ENCODE measurements at regions not wholly inside any gene's neighbourhood (a gene's known extent, or its start where the extent isn't known, plus 50 kb on each side); places are given as distances from the start of the nearest gene placed in this dataset.

GRCh38 chr2:64905338-64906024 lies 83.7 kb upstream of the SLC1A4 start:
- CTCF ChIA-PET, result no interaction called here
- no peaks in the 10 kb centered on the region for H3K9me3 ChIP-seq (ENCODE audit: low read length)
- no peak overlapping the region for H3K27ac ChIP-seq (ENCODE audit: low read length)
- no peaks in the 10 kb centered on the region for H3K79me2 ChIP-seq (ENCODE audit: low read length)
- no peak for TF ChIP-seq CTCF (conservative IDR thresholded peaks at IDR 0.05; ENCODE audit: low read depth, low read length)
- TF ChIP-seq EZH2 (IDR thresholded peaks at IDR 0.05; ENCODE audit: low read length, unreplicated experiment), result no peak
- no peak for TF ChIP-seq EZH2phosphoT487 (IDR thresholded peaks at IDR 0.05; ENCODE audit: borderline replicate concordance, low read length)
- no peak overlapping the region for H3K4me3 ChIP-seq (ENCODE audit: low read length)
- H2AFZ ChIP-seq (ENCODE audit: low read length), result no peak overlapping the region
- no peaks in the 10 kb centered on the region for H3K4me1 ChIP-seq (ENCODE audit: insufficient read depth, low read length)
- no peaks in the 10 kb centered on the region for H3K27me3 ChIP-seq (ENCODE audit: low read length)
- no peak for ATAC-seq
- intact Hi-C loops (cut with micrococcal nuclease), result no loop called here
- no peaks in the 10 kb centered on the region for H3F3A ChIP-seq (ENCODE audit: low read length, unreplicated experiment)
- no peak overlapping the region for H3K9ac ChIP-seq (ENCODE audit: low read length)
- no peaks in the 10 kb centered on the region for H3K36me3 ChIP-seq (ENCODE audit: low read depth, low read length)
- POLR2A ChIA-PET (ENCODE audit: unreplicated experiment), result no interaction called here
- H3K9me2 ChIP-seq (replicated peaks; ENCODE audit: low read length), result no peaks in the 10 kb centered on the region
- no peak overlapping the region for H3K4me2 ChIP-seq (ENCODE audit: low read length)
- H4K20me1 ChIP-seq (ENCODE audit: low read length), result no peaks in the 10 kb centered on the region
- no TSS peak for BruUV-seq (replicated peaks)
- DNase-seq, result no peak

- no peaks in the 10 kb centered on the region for H3K27me3 ChIP-seq (ENCODE audit: low read length)
- TF ChIP-seq EZH2phosphoT487 (IDR thresholded peaks at IDR 0.05; ENCODE audit: borderline replicate concordance, low read length) (no peak), CTCF (conservative IDR thresholded peaks at IDR 0.05; ENCODE audit: low read depth, low read length) (no peak)
- H3K4me1 ChIP-seq (ENCODE audit: insufficient read depth, low read length), result no peaks in the 10 kb centered on the region
- ChIA-PET CTCF (no interaction called here), POLR2A (ENCODE audit: unreplicated experiment) (no interaction called here)
- H3K4me2 ChIP-seq (ENCODE audit: low read length), result no peak overlapping the region
- H3K27ac ChIP-seq (ENCODE audit: low read length), result no peak overlapping the region
- no peaks in the 10 kb centered on the region for H4K20me1 ChIP-seq (ENCODE audit: low read length)
- no peaks in the 10 kb centered on the region for H3K79me2 ChIP-seq (ENCODE audit: low read length)
- H3K9ac ChIP-seq (ENCODE audit: low read length), result no peak overlapping the region
- intact Hi-C loops (cut with micrococcal nuclease), result no loop called here
- no peak overlapping the region for H3K4me3 ChIP-seq (ENCODE audit: low read length)
- DNase-seq (no peak), ATAC-seq (no peak)
- no peaks in the 10 kb centered on the region for H3K36me3 ChIP-seq (ENCODE audit: low read depth, low read length)
- H3F3A ChIP-seq (ENCODE audit: low read length, unreplicated experiment), result no peaks in the 10 kb centered on the region
- H3K9me2 ChIP-seq (replicated peaks; ENCODE audit: low read length), result no peaks in the 10 kb centered on the region
- no TSS peak for BruUV-seq (replicated peaks)
- no peaks in the 10 kb centered on the region for H3K9me3 ChIP-seq (ENCODE audit: low read length)
- no peak overlapping the region for H2AFZ ChIP-seq (ENCODE audit: low read length)
These were observed 82.2 kb upstream of the SLC1A4 start for GRCh38 chr2:64906853-64907536.

GRCh38 chr2:64908406-64908805 lies 80.8 kb upstream of the SLC1A4 start:
- Histone ChIP-seq H4K20me1 (ENCODE audit: low read length) (no peaks in the 10 kb centered on the region), H3K79me2 (ENCODE audit: low read length) (no peaks in the 10 kb centered on the region), H3K9me3 (ENCODE audit: low read length) (no peaks in the 10 kb centered on the region), H3F3A (ENCODE audit: low read length, unreplicated experiment) (no peaks in the 10 kb centered on the region), H3K4me2 (ENCODE audit: low read length) (no peak overlapping the region), H3K27me3 (ENCODE audit: low read length) (no peaks in the 10 kb centered on the region), H3K4me3 (ENCODE audit: low read length) (no peak overlapping the region), H3K9ac (ENCODE audit: low read length) (no peak overlapping the region), H3K9me2 (replicated peaks; ENCODE audit: low read length) (no peaks in the 10 kb centered on the region), H3K27ac (ENCODE audit: low read length) (no peak overlapping the region), H3K4me1 (ENCODE audit: insufficient read depth, low read length) (no peaks in the 10 kb centered on the region), H3K36me3 (ENCODE audit: low read depth, low read length) (no peaks in the 10 kb centered on the region), H2AFZ (ENCODE audit: low read length) (no peak overlapping the region)
- no peak for DNase-seq
- POLR2A ChIA-PET (ENCODE audit: unreplicated experiment), result no interaction called here
- no peak for ATAC-seq
- no TSS peak for BruUV-seq (replicated peaks)
- intact Hi-C loops (cut with micrococcal nuclease), result no loop called here
- CTCF ChIA-PET, result interaction anchor here (0.6 kb wide), 1 partner anchor 9 kb away, joined by 3 read pairs; no protein-coding TSS in a partner anchor
- no peak for TF ChIP-seq CTCF (conservative IDR thresholded peaks at IDR 0.05; ENCODE audit: low read depth, low read length)
- no peak for TF ChIP-seq EZH2 (IDR thresholded peaks at IDR 0.05; ENCODE audit: low read length, unreplicated experiment)
- no peak for TF ChIP-seq EZH2phosphoT487 (IDR thresholded peaks at IDR 0.05; ENCODE audit: borderline replicate concordance, low read length)

All from PC-3 (cell line).